SK-N-SH (cell line): ENCODE measurements at regions not wholly inside any gene's neighbourhood (a gene's known extent, or its start where the extent isn't known, plus 50 kb on each side); places are given as distances from the start of the nearest gene placed in this dataset.

Source experiments
- CTCF ChIA-PET: fragments of 300-600, 350-600 bp; formaldehyde crosslinking; extraction: SDS; loops from one replicate; lab custom pipeline; 2021; lab: Yijun Ruan, JAX
- POLR2A ChIA-PET: fragments of 350-600 bp; sonication (Branson Sonifier 250); formaldehyde crosslinking; extraction: SDS; loops from one replicate; lab custom pipeline; 2020; ENCODE audit warnings: antibody characterized with exemption, inconsistent platforms; lab: Yijun Ruan, JAX
- DNase-seq: peaks from one replicate; pipeline ENCODE4 v3.0.0; 2012
- H2AFZ ChIP-seq: fragments of 200-600 bp; sonication (generic); 2 replicates; pipeline ENCODE4 v1.8.1; 2016; ENCODE audit warnings: antibody characterized with exemption, mild to moderate bottlenecking, low read depth
- H3F3A ChIP-seq: fragments of 200-600 bp; sonication (generic); replicated peaks from 2 replicates; pipeline ENCODE3; 2016; ENCODE audit warnings: antibody characterized with exemption, mild to moderate bottlenecking; ENCODE audit not compliant: insufficient read depth
- H3K27ac ChIP-seq, 2 experiments: fragments of 200-500 bp in 1 of 2; fragments of 200-600 bp in 1 of 2; sonication (Bioruptor generic) in 1 of 2; sonication (generic), shearing (Covaris generic) in 1 of 2; 2 replicates each; pipeline versions ENCODE4 v1.5.1 to v1.6.1; 2014 to 2016; ENCODE audit warnings: low read depth in 2 of 2, inconsistent platforms in 1 of 2, low read length in 1 of 2, mild to moderate bottlenecking in 1 of 2, mixed read lengths in 1 of 2
- H3K27me3 ChIP-seq: fragments of 200-600 bp; sonication (generic), shearing (Covaris generic); 2 replicates; pipeline ENCODE4 v1.6.1; 2016; ENCODE audit warnings: mixed run types; ENCODE audit not compliant: insufficient read depth
- H3K36me3 ChIP-seq, 2 experiments: fragments of 200-500 bp in 1 of 2; fragments of 200-600 bp in 1 of 2; sonication (Bioruptor generic) in 1 of 2; sonication (generic) in 1 of 2; replicated peaks in 1 of 2; 2 replicates each; pipeline versions ENCODE3 to v1.5.1; 2014 to 2016; ENCODE audit warnings: low read length in 1 of 2, mild to moderate bottlenecking in 1 of 2; ENCODE audit not compliant: insufficient read depth in 2 of 2, control insufficient read depth in 1 of 2
- H3K4me1 ChIP-seq, 2 experiments: fragments of 200-500 bp in 1 of 2; fragments of 200-600 bp in 1 of 2; sonication (Bioruptor generic) in 1 of 2; sonication (generic), shearing (Covaris generic) in 1 of 2; 2 replicates each; pipeline versions ENCODE4 v1.5.1 to v1.6.1; 2014 to 2016; ENCODE audit warnings: low read depth in 1 of 2, low read length in 1 of 2, mixed run types in 1 of 2; ENCODE audit not compliant: insufficient read depth in 2 of 2, control insufficient read depth in 1 of 2
- H3K4me2 ChIP-seq: fragments of 200-600 bp; sonication (generic), shearing (Covaris generic); 2 replicates; pipeline ENCODE4 v1.6.1; 2017; ENCODE audit warnings: mixed run types
- H3K4me3 ChIP-seq, 2 experiments: fragments of 200-500 bp in 1 of 2; fragments of 200-600 bp in 1 of 2; sonication (Bioruptor generic) in 1 of 2; sonication (generic), shearing (Covaris generic) in 1 of 2; 2 replicates each; pipeline versions ENCODE4 v1.5.1 to v1.8.1; 2014 to 2016; ENCODE audit warnings: low read depth in 2 of 2, inconsistent platforms in 1 of 2, low read length in 1 of 2, mild to moderate bottlenecking in 1 of 2, mixed read lengths in 1 of 2, moderate library complexity in 1 of 2
- H3K79me2 ChIP-seq: fragments of 200-600 bp; sonication (generic); 2 replicates; pipeline ENCODE4 v1.8.1; 2017; ENCODE audit warnings: mild to moderate bottlenecking; ENCODE audit not compliant: insufficient read depth
- H3K9ac ChIP-seq: fragments of 200-600 bp; sonication (generic); 2 replicates; pipeline ENCODE4 v1.6.1; 2017; ENCODE audit warnings: mixed run types
- H3K9me2 ChIP-seq: fragments of 200-600 bp; sonication (generic); 2 replicates; pipeline ENCODE4 v1.6.1; 2017; ENCODE audit warnings: mixed run types
- H3K9me3 ChIP-seq: fragments of 200-600 bp; sonication (generic); 2 replicates; pipeline ENCODE4 v1.6.1; 2017; ENCODE audit warnings: mixed run types, mild to moderate bottlenecking, moderate library complexity
- H4K20me1 ChIP-seq: fragments of 200-600 bp; sonication (generic); 2 replicates; pipeline ENCODE4 v1.6.1; 2017; ENCODE audit warnings: mild to moderate bottlenecking, mixed run types; ENCODE audit not compliant: insufficient read depth
- CTCF ChIP-seq: fragments of 200-600 bp; sonication (generic); IDR thresholded peaks from 2 replicates; pipeline ENCODE4 v1.6.1; 2017; ENCODE audit warnings: antibody characterized with exemption, mild to moderate bottlenecking, moderate library complexity
- ELF1 ChIP-seq: IDR thresholded peaks from 2 replicates; pipeline ENCODE4 v1.4.0; 2012
- EP300 ChIP-seq, 2 experiments: IDR thresholded peaks; 2 replicates each; pipeline versions ENCODE4 v1.4.0 to v1.6.1; 2012; ENCODE audit warnings: borderline replicate concordance in 1 of 2, low read depth in 1 of 2, low read length in 1 of 2
- FOSL2 ChIP-seq: IDR thresholded peaks from 2 replicates; pipeline ENCODE4 v1.4.0; 2012; ENCODE audit warnings: low read depth, mild to moderate bottlenecking, moderate library complexity, borderline replicate concordance
- GABPA ChIP-seq: IDR thresholded peaks from 2 replicates; pipeline ENCODE4 v1.4.0; 2012; ENCODE audit warnings: low read depth, mild to moderate bottlenecking
- MEF2A ChIP-seq: IDR thresholded peaks from 2 replicates; pipeline ENCODE4 v1.4.0; 2012; ENCODE audit warnings: low read depth, borderline replicate concordance
- NFIC ChIP-seq: IDR thresholded peaks from 2 replicates; pipeline ENCODE4 v1.4.0; 2012; ENCODE audit warnings: borderline replicate concordance
- PBX3 ChIP-seq: IDR thresholded peaks from 2 replicates; pipeline ENCODE4; 2012
- POLR2AphosphoS5 ChIP-seq: IDR thresholded peaks from 2 replicates; pipeline ENCODE4 v1.6.1; 2012; ENCODE audit warnings: low read depth, low read length
- RCOR1 ChIP-seq: fragments of 150-350 bp; IDR thresholded peaks from 2 replicates; pipeline ENCODE4 v1.6.1; 2017; ENCODE audit warnings: antibody characterized with exemption, low read length
- TCF12 ChIP-seq: IDR thresholded peaks from 2 replicates; pipeline ENCODE4 v1.4.0; 2012
- USF2 ChIP-seq: fragments of 150-350 bp; IDR thresholded peaks from 2 replicates; pipeline ENCODE4 v1.6.1; 2017; ENCODE audit warnings: antibody characterized with exemption, low read length, low read depth, borderline replicate concordance
- YY1 ChIP-seq: IDR thresholded peaks from 2 replicates; pipeline ENCODE4 v1.4.0; 2012; ENCODE audit warnings: low read depth, mild to moderate bottlenecking
- WGBS: methylation state at CpG from one replicate; pipeline ENCODE4 v1.1.6; 2017; ENCODE audit warnings: low lambda C conversion rate; 5-methylcytosine and 5-hydroxymethylcytosine counted together

GRCh38 chr17:77475016-77475976 is 334.5 kb downstream of the SEC14L1 start:
- H4K20me1 ChIP-seq = peaks cover 100% of the 10 kb centered on the region
- TF ChIP-seq NFIC = peak; percentile 40; the same call in 1 of the 2 replicates
- 0 out of 2 replicates have a peak, but pooled peaks have one; percentile 42 for TF ChIP-seq POLR2AphosphoS5
- no peak for TF ChIP-seq USF2
- peak; percentile 75; the same call in 1 of the 2 replicates for TF ChIP-seq TCF12
- peak in 1 of 2 experiments; percentile 45; a peak in 1 of 4 replicates for TF ChIP-seq EP300 (IDR thresholded peaks at IDR 0.05; ENCODE audit: borderline replicate concordance in 1 of 2, low read depth in 1 of 2, low read length in 1 of 2)
- TF ChIP-seq GABPA = no peak
- TF ChIP-seq PBX3 = peak; percentile 93
- no peak for TF ChIP-seq YY1
- TF ChIP-seq ELF1 = no peak
- no peak overlapping the region for H3K9ac ChIP-seq
- peaks cover 84 to 88% of the 10 kb centered on the region in 2 experiments for H3K4me1 ChIP-seq
- H2AFZ ChIP-seq = no peak overlapping the region
- peak overlapping the region; percentile 26; the same call in 1 of the 2 replicates for H3K4me2 ChIP-seq
- no peaks in the 10 kb centered on the region for H3K36me3 ChIP-seq
- H3K79me2 ChIP-seq = peaks cover 95% of the 10 kb centered on the region
- no peak overlapping the region for H3K4me3 ChIP-seq
- POLR2A ChIA-PET = interaction anchor here (0.6 kb wide), 1 partner anchor 45 kb away, joined by 4 read pairs; no protein-coding TSS in a partner anchor
- H3F3A ChIP-seq = peaks cover 35% of the 10 kb centered on the region
- CTCF ChIA-PET = interaction anchor here (1.1 to 6.6 kb wide), 7 partner anchors 15 to 544 kb away, joined by 3 to 55 read pairs (median 5); no protein-coding TSS in a partner anchor
- 83% methylated on average over 25 of the region's 27 CpGs for WGBS
- H3K27me3 ChIP-seq = no peaks in the 10 kb centered on the region
- DNase-seq = no peak
- no peaks in the 10 kb centered on the region for H3K9me3 ChIP-seq
- H3K9me2 ChIP-seq = no peaks in the 10 kb centered on the region
- peak overlapping the region in 1 of 2 experiments; percentile 86; a peak in 1 of 4 replicates for H3K27ac ChIP-seq

- ChIA-PET POLR2A (no interaction called here), CTCF (interaction anchor here (0.7 to 6.6 kb wide), 6 partner anchors 16 to 75 kb away, joined by 3 to 55 read pairs (median 5); no protein-coding TSS in a partner anchor)
- H3K27ac ChIP-seq = peak overlapping the region in 1 of 2 experiments; percentile 86; a peak in 2 of 4 replicates
- DNase-seq = no peak
- H3K9me2 ChIP-seq = no peaks in the 10 kb centered on the region
- H3K27me3 ChIP-seq = no peaks in the 10 kb centered on the region
- 93% methylated on average over 6 of the region's 7 CpGs for WGBS
- no peaks in the 10 kb centered on the region for H3K36me3 ChIP-seq
- no peak overlapping the region for H2AFZ ChIP-seq
- H4K20me1 ChIP-seq = peaks cover 100% of the 10 kb centered on the region
- peaks cover 77 to 88% of the 10 kb centered on the region in 2 experiments for H3K4me1 ChIP-seq
- H3K4me3 ChIP-seq = no peak overlapping the region
- TF ChIP-seq FOSL2 (no peak), RCOR1 (no peak), YY1 (no peak), MEF2A (no peak), GABPA (no peak), EP300 (IDR thresholded peaks at IDR 0.05; ENCODE audit: borderline replicate concordance in 1 of 2, low read depth in 1 of 2, low read length in 1 of 2) (no peak), CTCF (no peak)
- H3K9ac ChIP-seq = no peak overlapping the region
- no peaks in the 10 kb centered on the region for H3K9me3 ChIP-seq
- peaks cover 96% of the 10 kb centered on the region for H3K79me2 ChIP-seq
- H3K4me2 ChIP-seq = no peak overlapping the region
- peaks cover 30% of the 10 kb centered on the region for H3F3A ChIP-seq
Measured at GRCh38 chr17:77476006-77476405, 335.2 kb downstream of the SEC14L1 start.
